Fibroblast of the aortic adventitia (primary cell): ENCODE measurements at regions not wholly inside any gene's neighbourhood (a gene's known extent, or its start where the extent isn't known, plus 50 kb on each side); places are given as distances from the start of the nearest gene placed in this dataset.
A peak's percentile ranks its signal among the peaks of the same experiment; 100 is the strongest.

Source experiments
- DNase-seq: peaks from one replicate; pipeline ENCODE4 v3.0.0-alpha.2; 2010; ENCODE audit warnings: low read depth
- H3K4me3 ChIP-seq: 2 replicates; pipeline ENCODE4 v1.5.1; 2011; ENCODE audit warnings: low read depth, mild to moderate bottlenecking, control low read depth, low read length, moderate library complexity
- CTCF ChIP-seq: IDR thresholded peaks from 2 replicates; pipeline ENCODE4 v1.5.1; 2011; ENCODE audit warnings: mild to moderate bottlenecking, low read length, control low read depth, inconsistent platforms; ENCODE audit not compliant: insufficient read depth

- TF ChIP-seq CTCF = no peak
- DNase-seq = no peak
- H3K4me3 ChIP-seq = no peak overlapping the region
These were observed 97.2 kb downstream of the PCSK1 start for GRCh38 chr5:96335873-96336272.

- no peak for DNase-seq
- no peak for TF ChIP-seq CTCF
- H3K4me3 ChIP-seq = no peak overlapping the region
These were observed 99.7 kb downstream of the PCSK1 start for GRCh38 chr5:96333391-96333790.

- no peak for TF ChIP-seq CTCF
- no peak overlapping the region for H3K4me3 ChIP-seq
- no peak for DNase-seq
These were observed 100.3 kb downstream of the PCSK1 start for GRCh38 chr5:96332535-96333366.

- no peak for DNase-seq
- no peak overlapping the region for H3K4me3 ChIP-seq
- no peak for TF ChIP-seq CTCF
These were observed 101.2 kb downstream of the PCSK1 start for GRCh38 chr5:96331681-96332361.

- no peak overlapping the region for H3K4me3 ChIP-seq
- DNase-seq = peak; percentile 38
- TF ChIP-seq CTCF = no peak
These were observed 101.8 kb downstream of the PCSK1 start for GRCh38 chr5:96331210-96331609.

GRCh38 chr5:96330530-96331140, 102.4 kb downstream of the PCSK1 start:
- no peak for DNase-seq
- no peak for TF ChIP-seq CTCF
- H3K4me3 ChIP-seq = no peak overlapping the region
